ENCODE measurements at regions not wholly inside any gene's neighbourhood (a gene's known extent, or its start where the extent isn't known, plus 50 kb on each side); places are given as distances from the start of the nearest gene placed in this dataset.
"Not testable (repeated sequence)": the region's sequence is repeated elsewhere in the genome, so short reads cannot be mapped to it uniquely, and the experiment has no call there.

- DNase-seq (ENCODE audit: low read depth): no peak
These were observed 144.3 kb downstream of the FCRL5 start for GRCh38 chr1:157407917-157408525.

GRCh38 chr1:157407367-157407766, 144.9 kb downstream of the FCRL5 start:
- no peak for DNase-seq (ENCODE audit: low read depth)

- DNase-seq (ENCODE audit: low read depth): no peak
These were observed 146.7 kb downstream of the FCRL5 start for GRCh38 chr1:157405662-157406061.

- DNase-seq (ENCODE audit: low read depth): no peak
These were observed 147.7 kb downstream of the FCRL5 start for GRCh38 chr1:157404614-157405013.

GRCh38 chr1:157404063-157404501, 148.2 kb downstream of the FCRL5 start:
- DNase-seq (ENCODE audit: low read depth): no peak

- DNase-seq (ENCODE audit: low read depth): no peak
These were observed 148.7 kb downstream of the FCRL5 start for GRCh38 chr1:157403608-157404007.

GRCh38 chr1:157403203-157403602, 149.1 kb downstream of the FCRL5 start:
- no peak for DNase-seq (ENCODE audit: low read depth)

- no peak for DNase-seq (ENCODE audit: low read depth)
These were observed 151.5 kb downstream of the FCRL5 start for GRCh38 chr1:157400766-157401165.

GRCh38 chr1:157399984-157400382, 152.3 kb downstream of the FCRL5 start:
- DNase-seq (ENCODE audit: low read depth): no peak

GRCh38 chr1:157399343-157399983, 152.9 kb downstream of the FCRL5 start:
- DNase-seq (ENCODE audit: low read depth): no peak

GRCh38 chr1:157390651-157391050, 161.7 kb downstream of the FCRL5 start:
- DNase-seq (ENCODE audit: low read depth): peak; percentile 23

- no peak for DNase-seq (ENCODE audit: low read depth)
These were observed 164.3 kb downstream of the FCRL5 start for GRCh38 chr1:157388057-157388456.

GRCh38 chr1:157384258-157384657, 168.1 kb downstream of the FCRL5 start:
- no peak for DNase-seq (ENCODE audit: low read depth)

GRCh38 chr1:157382351-157382750, 170.0 kb downstream of the FCRL5 start:
- DNase-seq (ENCODE audit: low read depth): no peak

GRCh38 chr1:157380523-157380922, 171.8 kb downstream of the FCRL5 start:
- DNase-seq (ENCODE audit: low read depth): no peak

- not testable (repeated sequence) for DNase-seq (ENCODE audit: low read depth)
These were observed 175.0 kb downstream of the FCRL5 start for GRCh38 chr1:157377280-157377713.

GRCh38 chr1:157376681-157377080, 175.6 kb downstream of the FCRL5 start:
- DNase-seq (ENCODE audit: low read depth): no peak

GRCh38 chr1:157372311-157372710, 180.0 kb downstream of the FCRL5 start:
- not testable (repeated sequence) for DNase-seq (ENCODE audit: low read depth)

GRCh38 chr1:157371826-157372225, 180.5 kb downstream of the FCRL5 start:
- DNase-seq (ENCODE audit: low read depth): no peak

- DNase-seq (ENCODE audit: low read depth): no peak
These were observed 181.1 kb downstream of the FCRL5 start for GRCh38 chr1:157371221-157371620.

GRCh38 chr1:157370698-157371097, 181.6 kb downstream of the FCRL5 start:
- no peak for DNase-seq (ENCODE audit: low read depth)

- DNase-seq (ENCODE audit: low read depth): peak; percentile 26
These were observed 182.3 kb downstream of the FCRL5 start for GRCh38 chr1:157369808-157370521.

GRCh38 chr1:157368941-157369340, 183.4 kb downstream of the FCRL5 start:
- DNase-seq (ENCODE audit: low read depth): not testable (repeated sequence)
